HEK293T (cell line): ENCODE measurements at regions not wholly inside any gene's neighbourhood (a gene's known extent, or its start where the extent isn't known, plus 50 kb on each side); places are given as distances from the start of the nearest gene placed in this dataset.

ENCODE experiments used
- CTCF ChIA-PET: fragments of 350-600 bp; formaldehyde crosslinking; extraction: SDS; loops from one replicate; lab custom pipeline; 2021; ENCODE audit warnings: antibody characterized with exemption, inconsistent platforms; lab: Yijun Ruan, JAX
- POLR2A ChIA-PET: fragments of 350-600 bp; formaldehyde crosslinking; extraction: SDS; loops from one replicate; lab custom pipeline; 2020; ENCODE audit warnings: antibody characterized with exemption, inconsistent platforms; lab: Yijun Ruan, JAX
- DNase-seq: peaks from one replicate; pipeline ENCODE4 v3.0.0; 2012; ENCODE audit warnings: mixed read lengths; ENCODE audit errors: extremely low spot score
- ARNT ChIP-seq: fragments of 450-650 bp; IDR thresholded peaks from 2 replicates; pipeline ENCODE4 v1.6.1; 2017; ENCODE audit warnings: mild to moderate bottlenecking
- BHLHE40 ChIP-seq: fragments of 450-650 bp; IDR thresholded peaks from 2 replicates; pipeline ENCODE4 v1.6.1; 2016; ENCODE audit warnings: mild to moderate bottlenecking, moderate library complexity, borderline replicate concordance
- CTBP1 ChIP-seq: fragments of 450-650 bp; IDR thresholded peaks from 2 replicates; pipeline ENCODE4 v1.6.1; 2016; ENCODE audit warnings: borderline replicate concordance
- ELF4 ChIP-seq: fragments of 450-650 bp; IDR thresholded peaks from 2 replicates; pipeline ENCODE4 v1.6.1; 2017; ENCODE audit warnings: antibody characterized with exemption
- FOXA1 ChIP-seq: fragments of 450-650 bp; IDR thresholded peaks from 2 replicates; pipeline ENCODE4 v1.6.1; 2016; ENCODE audit warnings: mild to moderate bottlenecking
- FOXK2 ChIP-seq: fragments of 450-650 bp; IDR thresholded peaks from 2 replicates; pipeline ENCODE4 v1.6.1; 2016; ENCODE audit warnings: mild to moderate bottlenecking
- FOXM1 ChIP-seq: fragments of 450-650 bp; IDR thresholded peaks from 2 replicates; pipeline ENCODE4 v1.6.1; 2017; ENCODE audit warnings: mild to moderate bottlenecking, borderline replicate concordance
- HDGF ChIP-seq: fragments of 450-650 bp; IDR thresholded peaks from 2 replicates; pipeline ENCODE4 v1.6.1; 2017; ENCODE audit warnings: antibody characterized with exemption, borderline replicate concordance
- L3MBTL2 ChIP-seq: fragments of 450-650 bp; conservative IDR thresholded peaks from 2 replicates; pipeline ENCODE4 v1.6.1; 2016; ENCODE audit warnings: mild to moderate bottlenecking
- LEF1 ChIP-seq: fragments of 450-650 bp; IDR thresholded peaks from 2 replicates; pipeline ENCODE4 v1.6.1; 2017; ENCODE audit warnings: mild to moderate bottlenecking, borderline replicate concordance
- NFRKB ChIP-seq: fragments of 450-650 bp; IDR thresholded peaks from 2 replicates; pipeline ENCODE4 v1.6.1; 2016; ENCODE audit warnings: mild to moderate bottlenecking, moderate library complexity
- SP1 ChIP-seq: fragments of 450-650 bp; IDR thresholded peaks from 2 replicates; pipeline ENCODE4 v1.6.1; 2017
- SUZ12 ChIP-seq: fragments of 450-650 bp; IDR thresholded peaks from 2 replicates; pipeline ENCODE4 v1.6.1; 2016; ENCODE audit warnings: mild to moderate bottlenecking
- TARDBP ChIP-seq: fragments of 450-650 bp; IDR thresholded peaks from 2 replicates; pipeline ENCODE4 v1.6.1; 2016
- ZNF384 ChIP-seq: fragments of 450-650 bp; IDR thresholded peaks from 2 replicates; pipeline ENCODE4 v1.6.1; 2016
- TF ChIP-seq, protein P1 (sequence below): fragments of 450-650 bp; IDR thresholded peaks from 2 replicates; pipeline ENCODE4 v1.6.1; 2016

DNA sequence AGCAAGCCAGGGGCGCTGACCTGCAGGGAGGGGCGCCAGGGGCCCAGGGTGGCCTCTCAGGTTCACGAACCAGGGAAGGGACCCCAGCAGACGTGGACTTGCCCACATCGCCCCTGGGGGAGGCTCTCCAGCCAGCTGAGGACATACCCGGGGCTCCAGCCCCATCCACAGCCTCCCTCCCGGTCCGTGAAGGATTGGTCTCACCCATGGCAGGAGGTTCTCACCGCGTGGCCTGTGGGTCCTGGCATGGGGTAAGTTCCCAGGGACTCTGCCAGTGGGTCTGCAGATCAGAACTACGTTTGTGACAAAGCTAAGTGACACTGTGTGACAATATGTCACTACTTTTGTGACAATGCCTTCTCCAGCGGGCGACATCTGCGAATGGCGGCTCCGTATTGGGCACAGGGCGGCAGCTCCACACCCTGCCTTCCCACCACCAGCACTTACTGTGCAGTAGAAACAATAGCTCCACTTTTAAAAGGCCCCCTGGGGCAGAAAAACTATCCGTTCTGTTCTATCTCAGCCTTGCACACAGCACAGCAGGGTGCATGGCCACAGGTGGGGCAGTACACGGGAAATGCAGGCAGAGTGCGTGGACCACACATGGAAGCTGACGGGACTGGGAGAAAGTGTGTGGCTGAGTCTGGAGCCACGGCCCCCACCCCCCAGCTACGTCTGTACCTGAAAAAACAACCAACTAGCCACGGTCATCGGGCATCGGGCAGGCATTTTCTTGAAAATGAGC, 65.2 kb upstream of the CTDP1 start:
- no peak for DNase-seq
- ChIA-PET CTCF (no interaction called here), POLR2A (no interaction called here)
- TF ChIP-seq LEF1 (no peak), HDGF (no peak), TARDBP (no peak), FOXA1 (no peak), NFRKB (no peak), FOXM1 (no peak), FOXK2 (no peak), ZNF384 (no peak), BHLHE40 (no peak)
- TF ChIP-seq, protein P1, sequence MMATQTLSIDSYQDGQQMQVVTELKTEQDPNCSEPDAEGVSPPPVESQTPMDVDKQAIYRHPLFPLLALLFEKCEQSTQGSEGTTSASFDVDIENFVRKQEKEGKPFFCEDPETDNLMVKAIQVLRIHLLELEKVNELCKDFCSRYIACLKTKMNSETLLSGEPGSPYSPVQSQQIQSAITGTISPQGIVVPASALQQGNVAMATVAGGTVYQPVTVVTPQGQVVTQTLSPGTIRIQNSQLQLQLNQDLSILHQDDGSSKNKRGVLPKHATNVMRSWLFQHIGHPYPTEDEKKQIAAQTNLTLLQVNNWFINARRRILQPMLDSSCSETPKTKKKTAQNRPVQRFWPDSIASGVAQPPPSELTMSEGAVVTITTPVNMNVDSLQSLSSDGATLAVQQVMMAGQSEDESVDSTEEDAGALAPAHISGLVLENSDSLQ = no peak

DNA sequence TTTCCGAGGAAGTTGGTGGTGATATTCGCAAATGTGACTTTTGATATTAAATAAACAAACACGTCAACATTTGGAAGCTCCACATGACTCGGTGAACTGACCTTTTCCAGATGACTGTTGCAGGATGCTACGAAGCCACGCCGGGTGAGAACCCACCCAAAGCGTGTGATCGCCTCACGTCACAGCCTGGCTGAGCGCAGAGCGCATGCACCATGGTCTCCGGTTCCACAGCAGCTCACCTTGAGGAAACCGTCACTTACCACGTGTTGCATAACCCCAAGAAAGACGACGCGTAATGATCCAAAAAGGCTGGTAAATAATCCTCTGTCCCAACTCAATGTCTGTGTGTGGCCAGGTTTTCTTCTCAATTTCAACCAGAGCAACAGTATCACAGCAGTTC, 64.5 kb upstream of the CTDP1 start:
- CTCF ChIA-PET = no interaction called here
- POLR2A ChIA-PET = no interaction called here
- TF ChIP-seq TARDBP = no peak
- TF ChIP-seq NFRKB = no peak
- no peak for TF ChIP-seq ELF4
- no peak for TF ChIP-seq L3MBTL2
- TF ChIP-seq FOXM1 = no peak
- no peak for TF ChIP-seq ZNF384
- TF ChIP-seq BHLHE40 = no peak
- TF ChIP-seq FOXA1 = no peak
- no peak for TF ChIP-seq ARNT
- DNase-seq = no peak

DNA sequence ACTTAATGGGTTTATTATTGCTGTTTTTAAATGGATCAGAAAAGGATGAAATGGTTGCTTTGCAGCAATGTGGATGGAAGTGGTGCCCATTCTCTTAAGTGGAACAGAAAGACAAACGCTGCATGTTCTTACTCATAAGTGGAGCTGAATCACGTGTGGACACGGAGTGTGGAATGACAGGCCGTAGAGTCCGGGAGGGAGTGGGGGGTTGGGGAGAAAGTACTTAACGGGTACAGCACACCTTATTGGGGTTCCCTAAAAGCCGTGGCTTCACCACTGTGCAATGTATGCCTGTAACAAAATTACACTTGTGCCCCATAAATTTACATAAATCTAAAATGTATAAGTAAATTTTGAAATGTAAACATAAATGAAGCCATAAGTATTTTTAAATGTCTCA, 64.0 kb upstream of the CTDP1 start:
- DNase-seq = no peak
- POLR2A ChIA-PET = no interaction called here
- TF ChIP-seq, protein P1 = no peak
- TF ChIP-seq ARNT (no peak), ZNF384 (no peak), FOXK2 (no peak), SP1 (no peak), ELF4 (no peak), NFRKB (no peak), BHLHE40 (no peak), SUZ12 (no peak)
- CTCF ChIA-PET = no interaction called here

DNA sequence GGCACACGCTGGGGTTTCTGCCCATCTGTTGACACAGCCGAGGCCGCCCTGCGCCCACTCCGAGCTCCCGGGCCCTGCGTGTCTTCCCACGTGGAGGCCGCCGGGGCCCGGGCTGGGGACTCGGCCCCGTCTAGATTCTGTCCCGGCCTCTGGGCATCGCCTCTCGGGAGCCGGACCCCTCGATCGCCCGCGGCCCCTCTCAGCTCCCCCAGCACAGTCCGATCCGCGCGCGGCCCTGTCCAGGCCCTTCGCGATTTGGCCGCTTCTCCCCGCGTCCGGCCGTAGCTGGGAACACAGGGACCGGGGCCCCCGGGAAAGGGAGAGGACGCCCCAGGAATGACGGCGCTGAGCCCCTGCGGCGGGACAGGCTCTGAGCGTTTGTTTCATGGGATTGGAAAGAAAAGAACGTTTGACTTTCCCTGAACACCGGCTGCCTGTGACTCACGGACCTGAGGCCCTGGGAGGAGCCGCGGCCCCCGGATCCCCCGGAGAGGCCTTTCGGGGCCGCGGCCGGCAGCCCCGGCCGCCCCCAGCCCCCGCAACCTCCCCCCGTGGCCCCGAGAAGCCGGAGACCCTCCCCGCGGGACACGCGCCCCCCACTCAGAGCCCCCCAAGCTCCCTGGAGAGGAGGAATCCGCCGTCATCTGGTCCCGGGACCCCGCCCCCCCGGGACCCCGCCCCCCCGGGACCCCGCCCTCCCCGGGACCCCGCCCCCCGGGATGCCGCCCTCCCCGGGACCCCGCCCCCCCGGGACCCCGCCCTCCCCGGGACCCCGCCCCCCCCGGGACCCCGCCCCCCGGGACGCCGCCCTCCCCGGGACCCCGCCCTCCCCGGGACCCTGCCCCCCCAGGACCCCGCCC, 62.7 kb upstream of the CTDP1 start:
- no peak for DNase-seq
- no peak for TF ChIP-seq ARNT
- TF ChIP-seq CTBP1 = no peak
- TF ChIP-seq SUZ12 = no peak
- no peak for TF ChIP-seq ZNF384
- TF ChIP-seq SP1 = no peak
- no peak for TF ChIP-seq ELF4
- no peak for TF ChIP-seq NFRKB
- no peak for TF ChIP-seq FOXM1
- no peak for TF ChIP-seq BHLHE40
- no peak for TF ChIP-seq TARDBP
- TF ChIP-seq L3MBTL2 = no peak
- no peak for TF ChIP-seq FOXK2
- TF ChIP-seq FOXA1 = no peak
- ChIA-PET POLR2A (no interaction called here), CTCF (no interaction called here)

DNA sequence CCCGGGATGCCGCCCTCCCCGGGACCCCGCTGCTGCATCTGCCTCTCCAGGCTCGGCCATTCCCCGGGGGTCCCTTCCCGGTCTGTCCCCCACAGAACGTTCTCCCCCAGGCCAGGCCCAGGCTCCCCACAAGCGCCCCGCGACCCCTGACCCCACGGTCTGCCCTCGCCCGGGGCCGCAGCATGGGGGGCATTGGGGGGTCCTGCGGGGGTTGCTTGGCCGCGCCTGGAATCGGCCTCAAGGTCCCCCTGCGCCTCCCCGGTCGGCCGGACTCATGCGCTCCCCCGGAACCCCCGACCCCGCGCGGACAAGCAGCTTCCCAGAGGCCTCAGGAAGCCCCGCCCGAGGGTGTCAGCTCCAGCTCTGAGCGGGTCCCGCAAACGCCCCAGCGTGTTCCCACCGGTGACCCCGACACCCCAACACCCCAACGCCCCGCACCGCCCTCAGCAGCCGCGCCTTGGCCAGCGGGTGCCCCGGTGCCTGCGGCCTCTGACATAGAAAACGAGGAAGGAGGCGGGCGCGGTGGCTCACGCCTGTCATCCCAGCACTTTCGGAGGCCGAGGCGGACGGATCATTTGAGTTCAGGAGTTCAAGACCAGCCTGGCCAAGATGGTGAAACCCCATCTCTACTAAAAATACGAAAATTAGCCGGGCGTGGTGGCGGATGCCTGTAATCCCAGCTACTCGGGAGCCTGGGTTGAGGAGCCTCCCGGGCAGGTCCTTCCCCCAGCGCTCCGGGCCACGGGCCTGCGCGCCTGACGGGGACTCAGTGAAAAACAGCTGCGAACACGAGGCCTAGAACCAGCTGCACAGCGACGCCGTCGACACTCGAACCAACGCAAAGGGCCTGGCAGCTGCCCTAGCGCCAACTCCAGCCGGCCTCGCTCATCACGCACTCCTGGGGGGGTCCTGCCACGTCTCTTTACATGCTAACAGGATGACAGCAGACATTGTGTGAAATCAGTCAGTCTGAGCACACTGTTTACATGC, 61.8 kb upstream of the CTDP1 start:
- TF ChIP-seq CTBP1 (no peak), FOXM1 (no peak), ELF4 (no peak), SP1 (no peak), SUZ12 (no peak), LEF1 (no peak), TARDBP (no peak), ZNF384 (no peak), L3MBTL2 (no peak), BHLHE40 (no peak), NFRKB (no peak), HDGF (no peak), FOXK2 (no peak), ARNT (no peak), FOXA1 (no peak)
- TF ChIP-seq, protein P1 = no peak
- POLR2A ChIA-PET = no interaction called here
- no peak for DNase-seq
- CTCF ChIA-PET = no interaction called here
